Keratinocyte (primary cell): ENCODE measurements at regions not wholly inside any gene's neighbourhood (a gene's known extent, or its start where the extent isn't known, plus 50 kb on each side); places are given as distances from the start of the nearest gene placed in this dataset.

Source experiments
- DNase-seq: peaks from one replicate; pipeline ENCODE4 v3.0.0-alpha.2; 2011; ENCODE audit warnings: low read depth, missing footprints, low spot score
- FAIRE-seq: peaks from 2 replicates; lab custom pipeline; 2011; peaks lifted over from hg19 to GRCh38; lab: Jason Lieb, UNC
- H2AFZ ChIP-seq: 2 replicates; pipeline ENCODE4 v1.6.0; 2012; ENCODE audit warnings: low read length, control low read depth, inconsistent platforms; ENCODE audit not compliant: control insufficient read depth
- H3K27ac ChIP-seq: 2 replicates; pipeline ENCODE4 v1.5.1; 2011; ENCODE audit warnings: low read length; ENCODE audit not compliant: control insufficient read depth, insufficient read depth
- H3K27me3 ChIP-seq: 3 replicates; pipeline ENCODE4 v1.6.0; 2011; ENCODE audit warnings: low read length; ENCODE audit not compliant: control insufficient read depth, insufficient read depth; ENCODE audit errors: extremely low read depth
- H3K36me3 ChIP-seq, 2 experiments: 2 replicates in 1 of 2; 3 replicates in 1 of 2; pipeline ENCODE4 v1.5.1; 2011; ENCODE audit warnings: low read length in 2 of 2, mild to moderate bottlenecking in 1 of 2; ENCODE audit not compliant: control insufficient read depth in 2 of 2, insufficient read depth in 2 of 2; ENCODE audit errors: extremely low read depth in 1 of 2
- H3K4me1 ChIP-seq: 3 replicates; pipeline ENCODE4 v1.5.1; 2011; ENCODE audit warnings: low read length; ENCODE audit not compliant: control insufficient read depth, insufficient read depth; ENCODE audit errors: extremely low read depth
- H3K4me2 ChIP-seq: 3 replicates; pipeline ENCODE4 v1.6.0; 2011; ENCODE audit warnings: low read depth, low read length; ENCODE audit not compliant: control insufficient read depth, insufficient read depth; ENCODE audit errors: extremely low read depth
- H3K4me3 ChIP-seq, 3 experiments: fragments of 200-600 bp in 1 of 3; sonication (generic) in 1 of 3; 2 replicates in 2 of 3; 3 replicates in 1 of 3; pipeline ENCODE4 v1.5.1; 2011 to 2016; ENCODE audit warnings: low read length in 3 of 3, mild to moderate bottlenecking in 3 of 3, control low read depth in 2 of 3, inconsistent platforms in 1 of 3, low read depth in 1 of 3, mixed read lengths in 1 of 3, mixed run types in 1 of 3, moderate library complexity in 1 of 3; ENCODE audit not compliant: control insufficient read depth in 2 of 3, insufficient read depth in 2 of 3; ENCODE audit errors: extremely low read depth in 1 of 3
- H3K79me2 ChIP-seq: 2 replicates; pipeline ENCODE4 v1.6.0; 2012; ENCODE audit warnings: low read length; ENCODE audit not compliant: control insufficient read depth, insufficient read depth
- H3K9ac ChIP-seq: 3 replicates; pipeline ENCODE4 v1.6.0; 2011; ENCODE audit warnings: low read length; ENCODE audit not compliant: control insufficient read depth, insufficient read depth; ENCODE audit errors: extremely low read depth
- H3K9me1 ChIP-seq: 3 replicates; pipeline ENCODE4 v1.6.0; 2011; ENCODE audit warnings: low read length; ENCODE audit not compliant: control insufficient read depth, insufficient read depth; ENCODE audit errors: extremely low read depth
- H3K9me3 ChIP-seq: 2 replicates; pipeline ENCODE4 v1.5.1; 2012; ENCODE audit warnings: low read depth, low read length; ENCODE audit not compliant: control insufficient read depth
- H4K20me1 ChIP-seq: 3 replicates; pipeline ENCODE4 v1.6.0; 2011; ENCODE audit warnings: low read length; ENCODE audit not compliant: control insufficient read depth, insufficient read depth; ENCODE audit errors: extremely low read depth
- CTCF ChIP-seq, 3 experiments: IDR thresholded peaks in 1 of 3; conservative IDR thresholded peaks in 1 of 3; optimal IDR thresholded peaks in 1 of 3; 2 replicates in 2 of 3; 3 replicates in 1 of 3; pipeline versions ENCODE3 to v1.5.1; 2011; ENCODE audit warnings: low read length in 3 of 3, mild to moderate bottlenecking in 3 of 3, moderate library complexity in 2 of 3, control low read depth in 1 of 3, inconsistent platforms in 1 of 3; ENCODE audit not compliant: insufficient read depth in 2 of 3; ENCODE audit errors: extremely low read depth in 1 of 3
- EZH2 ChIP-seq: IDR thresholded peaks from one replicate; pipeline ENCODE4 v1.6.1; 2012; ENCODE audit warnings: inconsistent platforms, mild to moderate bottlenecking, low read length, moderate library complexity
- dilution Hi-C: fragments of 300-500 bp; cut with MboI; formaldehyde crosslinking; loops from one replicate; pipeline ENCODE4 v1.7.0; 2020; ENCODE audit warnings: low sequenced_read_pairs; ENCODE audit not compliant: extremely low pct_ligation_motif_present

GRCh38 chr5:74055486-74056106, 429.6 kb downstream of the ARHGEF28 start:
- Histone ChIP-seq H3K9me3 (no peaks in the 10 kb centered on the region), H2AFZ (no peak overlapping the region), H3K9ac (no peak overlapping the region), H3K4me1 (peaks cover 10% of the 10 kb centered on the region), H3K4me3 (no peak overlapping the region), H3K4me2 (no peak overlapping the region), H3K27me3 (no peaks in the 10 kb centered on the region), H3K79me2 (no peaks in the 10 kb centered on the region), H3K36me3 (no peaks in the 10 kb centered on the region), H4K20me1 (no peaks in the 10 kb centered on the region), H3K9me1 (no peaks in the 10 kb centered on the region), H3K27ac (no peak overlapping the region)
- DNase-seq = no peak
- dilution Hi-C loops = no loop called here
- TF ChIP-seq EZH2 = no peak
- no peak for TF ChIP-seq CTCF (optimal IDR thresholded peaks at IDR 0.05 in 1 of 3, IDR thresholded peaks at IDR 0.05 in 1 of 3, conservative IDR thresholded peaks at IDR 0.05 in 1 of 3; ENCODE audit: extremely low read depth in 1 of 3, insufficient read depth in 2 of 3, low read length in 3 of 3)
- no peak for FAIRE-seq

GRCh38 chr5:74054641-74055421, 428.8 kb downstream of the ARHGEF28 start:
- Histone ChIP-seq H3K4me3 (no peak overlapping the region), H3K79me2 (no peaks in the 10 kb centered on the region), H3K4me1 (peaks cover 10% of the 10 kb centered on the region), H4K20me1 (no peaks in the 10 kb centered on the region), H3K9me3 (no peaks in the 10 kb centered on the region), H2AFZ (no peak overlapping the region), H3K4me2 (no peak overlapping the region), H3K27me3 (no peaks in the 10 kb centered on the region), H3K9me1 (no peaks in the 10 kb centered on the region), H3K27ac (no peak overlapping the region), H3K9ac (no peak overlapping the region), H3K36me3 (no peaks in the 10 kb centered on the region)
- DNase-seq (no peak), FAIRE-seq (no peak)
- no peak for TF ChIP-seq CTCF (optimal IDR thresholded peaks at IDR 0.05 in 1 of 3, IDR thresholded peaks at IDR 0.05 in 1 of 3, conservative IDR thresholded peaks at IDR 0.05 in 1 of 3; ENCODE audit: extremely low read depth in 1 of 3, insufficient read depth in 2 of 3, low read length in 3 of 3)
- no peak for TF ChIP-seq EZH2
- dilution Hi-C loops = no loop called here
